ENCODE measurements at regions not wholly inside any gene's neighbourhood (a gene's known extent, or its start where the extent isn't known, plus 50 kb on each side); places are given as distances from the start of the nearest gene placed in this dataset.
"Not testable (repeated sequence)": the region's sequence is repeated elsewhere in the genome, so short reads cannot be mapped to it uniquely, and the experiment has no call there.

DNA sequence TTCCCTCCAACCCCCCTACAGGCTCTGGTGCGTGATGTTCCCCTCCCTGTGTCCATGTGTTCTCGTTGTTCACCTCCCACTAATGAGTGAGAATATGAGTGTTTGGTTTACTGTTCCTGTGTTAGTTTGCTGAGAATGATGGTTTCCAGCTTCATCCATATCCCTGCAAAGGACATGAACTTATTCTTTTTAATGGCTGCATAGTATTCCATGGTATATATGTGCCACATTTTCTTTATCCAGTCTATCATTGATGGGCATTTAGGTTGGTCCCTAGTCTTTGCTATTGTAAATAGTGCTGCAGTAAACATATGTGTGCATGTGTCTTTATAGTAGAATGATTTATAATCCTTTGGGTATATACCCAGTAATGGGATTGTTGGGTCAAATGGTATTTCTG lies 175.5 kb upstream of the DTNA start:
- DNase-seq = not testable (repeated sequence)

DNA sequence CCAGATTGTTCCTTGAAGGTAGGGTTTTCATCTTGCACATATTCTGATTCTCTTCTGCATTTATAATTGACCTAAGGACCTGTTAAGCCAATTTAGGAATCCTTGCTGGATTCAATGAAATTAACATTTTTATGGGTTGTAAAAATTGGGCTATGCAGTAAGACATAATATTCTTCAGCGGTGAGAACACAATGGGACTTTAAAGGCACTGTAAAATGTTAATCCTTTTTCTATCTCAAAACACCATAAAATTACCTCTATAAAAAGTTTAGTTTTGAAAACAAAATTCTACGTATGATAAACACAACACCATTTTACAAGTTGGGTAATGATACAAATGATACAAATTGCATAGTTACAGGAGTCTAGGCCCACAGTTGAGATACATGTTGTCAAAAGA lies 169.2 kb upstream of the DTNA start:
- DNase-seq = no peak

DNA sequence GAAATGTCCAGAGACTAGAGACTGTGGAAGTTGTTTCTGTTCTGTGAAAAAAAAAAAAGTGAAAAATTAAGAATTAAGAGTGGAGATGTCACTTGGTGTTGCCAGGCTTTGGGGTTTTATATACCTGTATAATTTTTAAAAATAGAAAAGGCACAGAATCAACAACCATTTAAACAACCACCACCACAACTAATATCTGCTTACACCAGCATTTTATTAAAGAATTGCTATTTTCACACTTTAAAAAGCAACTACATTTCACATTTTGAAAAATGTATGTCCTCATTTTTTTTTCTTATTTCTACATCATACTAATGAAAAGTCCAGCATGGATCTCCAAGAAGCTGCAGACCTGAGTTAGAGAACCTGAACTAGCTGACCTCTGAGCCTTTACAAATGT lies 167.5 kb upstream of the DTNA start:
- no peak for DNase-seq

DNA sequence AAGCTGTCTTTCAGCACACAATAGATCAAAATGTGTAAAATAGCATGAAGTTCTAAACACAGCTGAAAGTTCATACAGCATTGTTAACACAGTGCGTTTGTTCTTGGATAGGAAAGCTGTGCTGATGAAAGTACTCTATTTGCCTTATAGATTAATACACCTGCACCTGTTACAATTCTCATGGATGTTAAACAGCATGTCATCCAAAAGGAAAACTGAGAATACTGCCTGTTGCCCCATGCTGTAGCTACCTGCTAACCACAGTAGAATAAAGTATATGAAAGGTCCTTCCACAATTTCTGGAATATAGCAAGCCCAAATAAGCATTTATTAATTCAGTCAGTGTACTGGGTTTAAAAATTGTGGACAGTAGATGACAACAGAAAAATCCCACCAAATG lies 166.7 kb upstream of the DTNA start:
- DNase-seq = peak; percentile 32

DNA sequence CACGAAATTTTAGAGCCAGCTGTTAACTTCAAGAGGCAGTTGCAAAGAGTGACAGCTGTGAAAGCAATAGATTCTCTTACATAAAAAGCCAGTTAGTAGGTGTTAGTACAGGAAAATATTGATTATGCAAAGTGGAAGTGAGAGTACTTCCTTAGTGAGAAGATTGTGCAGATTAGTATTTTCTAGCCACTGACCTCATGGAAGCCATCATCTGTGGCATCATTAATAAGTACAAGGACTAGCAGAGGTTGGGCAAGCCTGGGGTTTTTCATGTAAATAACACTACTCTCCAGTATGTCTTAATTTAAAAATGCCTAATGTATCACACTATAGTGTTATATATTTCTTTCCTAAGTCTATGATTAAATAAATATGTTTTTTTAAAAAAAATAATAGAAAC lies 166.2 kb upstream of the DTNA start:
- no peak for DNase-seq

DNA sequence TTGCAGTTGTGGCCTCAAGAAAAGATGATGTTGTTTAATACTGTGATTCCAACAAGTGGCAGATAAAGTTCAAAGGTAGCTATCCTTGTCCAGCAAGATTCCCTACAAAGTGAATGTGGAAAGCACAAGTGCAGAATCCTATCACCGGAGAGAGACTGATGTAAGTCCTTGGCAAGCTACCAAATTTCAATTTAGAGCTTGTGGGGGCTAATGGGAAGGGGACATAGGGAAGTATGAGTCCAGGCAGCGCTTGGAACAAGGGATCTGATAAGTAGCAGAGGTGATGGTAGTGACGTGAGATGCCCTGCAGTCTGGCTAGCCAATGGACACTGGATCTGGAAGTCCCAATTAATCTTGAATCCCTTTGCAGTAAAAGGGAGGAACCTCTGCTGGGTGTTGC lies 165.2 kb upstream of the DTNA start:
- no peak for DNase-seq

DNA sequence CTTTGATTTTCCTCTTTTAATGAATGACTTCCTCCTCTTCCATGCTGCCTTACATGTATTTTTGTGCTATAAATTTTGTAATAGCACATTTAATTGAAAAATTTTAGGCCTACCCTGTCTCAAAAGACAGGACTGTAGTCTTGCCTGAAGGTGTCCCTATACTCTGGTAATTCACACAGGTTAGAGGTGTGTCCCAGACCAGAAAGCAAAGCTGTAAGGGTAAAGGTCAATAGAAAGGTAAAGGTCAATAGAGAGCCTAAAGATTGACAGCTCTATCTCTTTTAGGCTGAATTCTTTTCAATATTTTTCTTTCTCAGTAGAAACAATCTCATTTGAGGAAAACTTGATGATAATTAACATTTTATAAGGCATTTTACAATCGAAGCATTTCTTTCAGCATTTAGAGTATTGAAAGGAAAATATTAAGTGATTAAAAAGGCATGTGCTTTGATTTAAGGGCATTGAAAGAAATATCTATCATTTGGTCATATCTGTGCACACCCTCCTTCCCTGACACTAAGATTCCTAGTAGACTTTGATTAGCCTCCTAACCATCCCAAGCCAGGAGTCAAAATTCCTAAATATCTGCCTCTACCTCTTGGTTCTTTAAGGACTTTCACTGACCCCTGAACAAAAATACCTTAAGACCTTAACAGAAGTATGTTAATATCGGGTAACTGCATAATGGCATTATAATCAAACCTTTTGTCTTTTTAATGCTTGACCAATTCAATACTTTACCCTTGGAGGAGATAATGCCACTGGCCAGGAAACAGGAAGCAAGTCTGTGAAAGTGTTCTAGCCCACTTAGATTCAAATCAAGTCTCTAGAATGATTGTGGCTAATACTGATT lies 161.8 kb upstream of the DTNA start:
- DNase-seq = no peak

DNA sequence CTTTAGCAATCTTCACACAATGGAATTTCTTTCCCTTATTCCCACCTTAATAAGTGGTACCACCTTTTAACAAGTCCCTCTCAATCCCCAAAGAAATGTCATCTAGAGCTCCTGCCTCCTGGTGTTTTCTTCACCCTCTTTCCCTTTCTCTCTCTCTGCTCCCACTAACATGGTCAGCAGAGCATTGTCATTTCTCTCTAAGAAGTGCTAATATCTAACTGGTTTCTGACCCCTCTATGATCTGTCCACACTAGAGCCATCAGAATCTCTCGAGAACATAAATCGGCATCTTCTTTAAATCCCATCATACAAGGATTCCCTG lies 161.2 kb upstream of the DTNA start:
- no peak for DNase-seq

DNA sequence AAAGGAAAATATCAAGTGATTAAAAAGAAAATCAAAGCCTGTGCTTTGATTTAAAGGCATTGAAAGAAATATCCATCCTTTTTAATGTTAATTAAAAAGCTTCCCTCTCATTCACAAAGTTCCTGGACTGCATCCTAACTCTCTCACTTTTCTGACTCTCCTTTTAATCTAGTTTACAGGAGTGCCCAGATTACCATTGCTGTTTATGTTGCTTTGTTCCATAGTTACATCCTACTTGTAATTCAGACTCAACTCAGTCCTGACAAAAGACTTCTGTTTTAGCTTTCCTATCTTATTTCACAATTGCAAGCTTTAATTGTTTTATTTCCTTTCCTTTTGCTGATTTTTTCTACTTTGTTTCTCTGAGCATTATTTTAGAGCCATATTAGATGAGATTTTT lies 160.7 kb upstream of the DTNA start:
- no peak for DNase-seq

DNA sequence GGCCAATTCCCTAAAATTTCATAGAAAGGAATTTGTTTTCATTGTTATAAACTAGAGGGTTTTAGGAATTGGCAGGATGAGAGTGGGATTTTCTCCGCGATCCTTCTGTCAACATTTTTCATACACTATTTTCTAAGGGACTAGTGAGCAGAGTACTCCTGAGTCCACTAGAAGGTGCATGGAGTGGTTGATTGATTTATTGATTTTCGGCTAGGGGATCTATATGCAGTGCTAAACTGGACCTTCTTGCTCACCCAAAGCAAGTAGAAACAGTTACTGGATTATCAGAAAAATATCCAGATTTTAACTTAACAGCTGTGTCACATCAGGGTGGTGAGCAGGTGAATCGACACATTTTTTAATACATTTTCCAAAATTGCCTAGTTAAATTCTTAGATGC lies 159.9 kb upstream of the DTNA start:
- no peak for DNase-seq

DNA sequence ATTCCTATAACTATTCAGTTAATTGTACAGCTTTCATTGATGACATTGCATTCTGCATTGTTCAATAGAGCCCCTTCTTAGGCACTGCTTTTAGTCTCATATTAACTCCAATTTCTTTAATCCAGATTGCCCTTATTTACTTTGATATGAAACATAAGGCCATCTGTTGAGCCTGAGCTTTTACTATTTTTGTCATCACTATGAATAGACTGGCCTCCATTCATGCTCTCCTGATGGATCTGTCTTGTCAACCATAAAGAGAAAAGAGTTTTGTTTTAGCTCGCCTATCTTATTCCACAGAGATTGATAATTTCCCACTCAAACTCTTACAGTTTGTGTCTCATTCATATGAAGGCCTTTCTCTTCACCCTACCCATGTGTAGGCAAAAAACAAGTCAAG lies 159.2 kb upstream of the DTNA start:
- DNase-seq = no peak

DNA sequence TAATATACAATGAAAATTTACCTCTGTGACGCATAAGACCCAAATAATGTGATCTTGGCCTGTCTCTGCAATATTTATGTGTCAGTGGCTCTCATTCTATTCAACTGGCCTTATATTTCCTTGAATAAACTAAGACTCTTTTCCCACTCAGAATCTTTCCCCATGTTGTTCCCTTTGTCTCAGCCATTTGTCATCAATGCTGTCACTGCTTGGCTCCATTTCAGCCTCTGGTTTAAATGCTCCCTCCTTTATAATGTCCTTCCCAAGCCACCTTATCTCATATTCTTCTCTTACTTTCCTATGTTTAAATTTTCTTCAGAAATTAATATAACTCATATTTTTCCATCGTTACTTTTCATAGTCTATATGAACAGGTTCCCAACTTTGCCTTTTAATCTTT lies 158.3 kb upstream of the DTNA start:
- no peak for DNase-seq

DNA sequence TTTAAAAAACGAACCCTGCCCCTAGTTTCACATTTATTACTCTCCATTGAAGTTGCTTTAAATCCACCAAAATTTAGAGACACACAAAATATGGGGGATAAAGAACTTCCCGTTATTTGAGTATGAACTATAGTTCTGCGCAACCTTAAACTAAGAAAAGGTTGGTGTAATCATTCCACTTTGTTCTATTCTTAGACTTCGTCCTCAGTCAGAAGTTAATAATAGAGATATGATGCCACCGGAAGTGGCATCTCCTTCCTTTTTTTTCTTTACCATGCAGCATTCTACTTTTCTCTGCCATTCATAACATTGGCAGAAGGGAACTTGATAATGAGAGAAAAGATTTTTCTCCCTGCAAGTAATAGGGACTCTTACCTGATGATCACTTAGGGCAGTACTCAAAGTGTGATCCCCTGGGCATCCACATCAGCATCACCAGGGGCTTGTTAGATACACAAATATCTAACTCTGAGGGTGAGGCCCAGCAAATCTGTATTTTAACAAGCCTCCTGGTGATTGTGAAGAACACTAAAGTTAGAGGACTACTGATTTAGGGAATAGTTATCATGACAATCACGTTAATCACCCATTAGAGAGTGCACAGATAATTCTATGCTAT lies 147.7 kb upstream of the DTNA start:
- no peak for DNase-seq

DNA sequence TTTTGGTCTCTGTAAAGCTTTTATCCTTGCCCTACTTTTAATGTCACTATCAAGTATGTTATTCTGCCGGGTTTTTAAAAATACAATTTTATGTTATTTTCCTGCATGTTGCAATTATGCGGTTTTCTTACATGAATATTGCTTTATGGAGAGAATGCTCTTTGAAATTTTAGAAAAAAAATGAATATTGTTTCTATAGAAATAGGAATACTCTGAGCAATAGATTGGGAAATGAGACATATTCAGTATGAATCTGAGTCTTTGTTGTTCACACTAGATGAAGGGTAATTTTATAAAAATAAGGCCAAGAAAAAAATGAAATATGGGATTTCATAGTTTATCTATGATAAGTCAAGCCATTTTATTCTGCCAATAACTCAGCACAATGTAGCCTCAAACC lies 142.2 kb upstream of the DTNA start:
- no peak for DNase-seq

DNA sequence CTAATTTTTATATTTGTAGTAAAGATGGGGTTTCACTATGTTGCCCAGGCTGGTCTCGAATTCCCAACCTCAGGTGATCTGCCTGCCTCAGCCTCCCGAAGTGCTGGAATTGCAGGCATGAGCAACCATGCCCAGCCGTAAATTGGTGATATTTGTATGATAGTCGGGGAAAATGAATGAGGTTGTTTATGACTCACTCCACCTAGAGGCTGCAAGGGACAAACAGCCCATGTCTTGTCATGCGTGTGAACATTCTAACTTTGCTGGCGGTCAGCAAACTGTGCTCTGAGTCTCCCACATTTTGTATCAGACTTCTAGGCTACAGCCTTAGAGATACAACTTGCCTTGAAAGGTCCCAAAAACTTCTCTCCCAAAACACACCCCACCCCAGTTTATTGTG lies 133.5 kb upstream of the DTNA start:
- no peak for DNase-seq

DNA sequence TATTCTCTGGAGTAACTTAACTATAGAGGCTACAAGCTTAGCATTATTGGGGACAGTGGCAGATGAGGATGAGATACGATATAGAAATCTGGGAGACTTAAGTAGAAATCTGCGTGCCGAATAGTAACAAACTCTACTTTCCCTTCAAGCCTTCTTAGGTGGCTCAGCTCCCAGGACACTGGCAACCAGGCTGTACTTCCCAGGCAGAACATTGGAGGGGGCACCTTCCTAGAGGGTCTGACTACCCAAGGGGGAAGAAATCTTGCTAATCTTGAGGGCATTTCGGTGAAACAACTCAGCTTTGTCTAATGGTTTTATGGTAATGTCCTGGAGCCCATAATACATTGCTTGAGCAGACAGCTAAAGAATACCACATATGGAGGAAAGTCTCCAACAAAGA lies 126.2 kb upstream of the DTNA start:
- DNase-seq = no peak

DNA sequence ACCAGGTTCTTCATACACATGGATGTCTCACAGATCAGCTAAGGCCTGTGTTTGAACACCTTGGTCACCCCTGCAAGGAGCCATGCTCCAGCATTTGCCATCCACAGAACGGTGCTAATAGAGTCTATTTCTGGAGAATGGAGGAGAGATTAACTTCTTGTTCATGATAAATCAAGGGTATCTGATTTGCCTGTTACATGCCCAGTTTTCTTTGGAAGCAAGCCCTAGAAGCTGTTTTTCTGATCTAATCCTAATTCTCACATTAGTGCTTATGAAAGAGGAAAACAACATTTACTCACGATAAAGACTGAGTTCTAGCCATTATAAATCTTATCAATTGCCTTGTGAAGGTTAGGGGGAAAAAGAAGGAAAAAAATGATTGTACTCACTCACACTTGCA lies 119.6 kb upstream of the DTNA start:
- no peak for DNase-seq

DNA sequence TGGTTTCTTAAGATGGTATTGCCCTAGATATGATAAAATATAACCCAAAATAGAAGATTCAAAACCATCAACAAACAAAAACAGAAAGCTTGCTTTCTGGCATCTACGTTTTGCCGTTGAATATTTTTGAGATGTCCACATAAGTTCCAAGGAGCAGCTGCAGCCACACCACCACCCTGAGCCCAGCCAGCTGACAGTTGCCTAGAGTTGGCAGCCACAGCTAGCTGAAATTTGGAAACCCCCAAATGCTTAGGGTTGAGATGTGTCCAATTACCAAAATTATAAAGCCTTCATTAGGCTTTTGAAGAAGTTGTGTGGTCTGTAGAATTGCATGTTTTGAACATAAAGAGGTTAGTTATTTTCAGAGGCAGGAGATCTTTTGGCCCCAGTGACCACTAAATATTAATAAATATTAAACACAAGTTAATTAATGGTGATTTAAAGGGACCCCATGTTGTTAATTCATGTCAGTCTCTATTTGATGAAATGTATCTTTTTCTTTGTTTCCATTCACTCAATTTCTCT lies 118.1 kb upstream of the DTNA start:
- DNase-seq = no peak

DNA sequence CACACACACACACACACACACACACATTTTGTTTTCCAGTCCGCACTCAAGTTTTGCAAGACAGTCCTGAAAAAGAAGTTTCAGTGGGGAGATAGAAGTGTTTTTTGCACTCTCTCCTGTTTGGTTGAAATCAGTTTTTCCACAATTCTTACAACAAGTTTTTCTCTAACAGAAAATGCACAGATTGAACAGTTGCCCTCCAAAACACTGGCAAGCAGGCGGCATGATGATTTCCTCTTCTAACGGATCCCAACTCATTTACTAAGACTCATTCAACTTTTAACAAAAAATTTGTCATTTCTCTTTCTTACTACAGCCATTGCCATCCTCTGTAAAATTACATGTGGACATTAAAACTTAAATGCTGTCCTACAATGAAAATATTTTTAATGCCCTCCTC lies 117.6 kb upstream of the DTNA start:
- DNase-seq = no peak

DNA sequence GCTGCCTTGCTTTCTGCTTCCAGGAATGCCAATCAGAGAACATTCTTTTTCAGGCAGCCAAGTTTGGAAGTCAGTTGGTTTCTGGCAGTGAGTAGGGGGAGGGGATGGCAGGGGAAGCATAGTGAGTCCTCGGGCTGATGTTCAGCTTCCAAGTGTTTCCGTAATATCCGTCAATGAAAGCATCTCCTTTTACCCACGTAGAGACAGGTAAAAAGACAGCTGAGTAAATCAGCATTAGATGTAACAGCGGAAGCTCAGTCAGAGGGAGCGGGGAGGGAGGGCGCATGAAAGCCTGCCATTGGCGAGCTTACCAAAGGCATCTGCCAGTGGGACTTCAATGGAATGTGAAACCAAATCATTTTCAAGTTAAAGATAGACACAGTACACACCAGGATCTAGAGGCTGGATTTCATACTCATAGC lies 117.1 kb upstream of the DTNA start:
- no peak for DNase-seq

DNA sequence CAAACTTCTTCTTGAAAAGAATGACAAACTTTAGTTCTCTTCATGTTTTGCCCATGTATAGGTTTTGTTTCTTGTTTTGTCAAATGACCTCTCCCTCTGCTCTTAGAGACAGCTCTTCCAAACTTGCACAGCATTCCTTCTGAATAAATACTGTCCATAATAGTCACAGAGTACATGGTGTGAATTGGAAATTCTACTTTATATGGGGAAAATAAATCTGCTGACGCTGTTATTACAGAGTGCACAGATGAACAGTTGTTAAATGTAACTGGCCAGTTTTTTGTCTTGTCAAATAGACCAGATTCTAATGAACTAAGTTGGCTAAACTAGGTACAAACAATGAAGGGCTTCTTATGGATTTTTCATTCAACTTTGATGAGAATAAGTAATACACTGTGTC lies 115.8 kb upstream of the DTNA start:
- no peak for DNase-seq

DNA sequence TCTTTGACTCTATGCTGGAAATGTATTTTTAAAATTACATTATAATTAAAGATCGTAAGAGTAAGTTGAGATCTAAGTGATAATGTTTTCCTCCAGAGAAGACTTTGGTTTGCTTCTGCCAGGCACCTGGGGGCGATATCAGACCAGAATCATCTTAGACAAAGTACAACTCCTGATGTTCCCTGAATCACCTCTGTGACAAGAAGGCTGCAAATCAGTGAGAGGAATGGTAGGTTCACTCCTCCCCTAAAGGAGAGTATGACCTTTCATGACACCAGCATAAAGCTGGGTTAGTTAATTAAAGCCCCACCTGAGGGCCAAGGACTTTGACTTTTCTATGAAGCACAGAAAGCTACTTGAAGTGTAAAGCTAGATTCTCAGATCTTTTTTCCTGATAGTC lies 114.4 kb upstream of the DTNA start:
- peak; percentile 31 for DNase-seq

DNA sequence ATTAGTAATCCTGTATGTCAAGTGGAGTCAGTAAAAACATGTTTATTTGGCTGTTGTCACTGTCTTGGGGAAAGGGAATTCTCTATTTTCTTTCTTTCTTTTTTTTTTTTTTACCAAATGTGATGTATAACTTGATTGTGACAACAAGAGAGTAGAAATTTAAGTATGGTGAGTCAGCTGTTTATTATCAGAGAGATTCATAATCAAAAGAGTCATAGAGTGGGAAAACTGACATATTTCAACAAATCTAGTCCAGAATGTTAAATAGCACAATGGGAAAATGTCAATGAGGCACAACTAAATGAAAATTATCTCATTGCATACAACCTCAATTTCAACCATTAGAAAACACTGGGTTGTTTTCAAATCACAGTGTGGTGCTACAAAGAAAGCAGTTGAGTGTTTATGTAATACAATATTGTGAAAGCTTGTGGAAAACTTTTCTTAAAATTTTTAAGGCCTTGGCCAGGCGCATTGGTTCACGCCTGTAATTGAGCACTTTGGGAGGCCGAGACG lies 111.9 kb upstream of the DTNA start:
- no peak for DNase-seq

DNA sequence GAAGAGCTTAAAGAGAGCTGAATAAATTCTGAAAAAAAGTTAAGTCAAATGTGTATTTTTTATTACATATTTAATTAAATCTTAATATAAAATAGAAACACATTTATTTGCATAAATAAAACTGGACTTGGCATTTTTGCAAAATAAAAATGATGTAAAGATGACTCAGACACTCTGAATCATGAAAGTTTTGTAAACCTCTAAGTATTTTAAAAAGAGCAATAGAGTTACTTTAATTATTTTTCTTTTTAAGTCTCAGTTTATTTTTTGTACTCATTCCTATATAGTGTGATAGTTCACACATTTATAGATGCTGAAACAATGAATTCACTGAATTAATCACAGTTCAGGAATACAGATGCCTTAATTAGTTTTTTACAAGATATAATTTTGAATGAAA lies 109.9 kb upstream of the DTNA start:
- no peak for DNase-seq

All from NCI-H748 treated with DMSO at 0.1 percent for 48 hours (cell line).